CD14-positive monocyte (primary cell): ENCODE measurements at regions not wholly inside any gene's neighbourhood (a gene's known extent, or its start where the extent isn't known, plus 50 kb on each side); places are given as distances from the start of the nearest gene placed in this dataset.

Experiments used
- DNase-seq, 3 donors: peaks; one replicate each; pipeline ENCODE4 v3.0.0-alpha.2; 2011 to 2022
- H2AFZ ChIP-seq: 2 replicates; pipeline ENCODE4 v1.6.0; 2012; ENCODE audit warnings: mild to moderate bottlenecking, low read depth, low read length, inconsistent platforms; ENCODE audit not compliant: insufficient read depth, poor library complexity, severe bottlenecking
- H3K27ac ChIP-seq, 2 donors: 1 replicate in 1 of 2; 2 replicates in 1 of 2; pipeline ENCODE4 v1.5.1; 2012 to 2013; ENCODE audit warnings: low read length in 2 of 2, control low read depth in 1 of 2, inconsistent platforms in 1 of 2, low read depth in 1 of 2, mild to moderate bottlenecking in 1 of 2
- H3K27me3 ChIP-seq, 2 donors: one replicate each; pipeline versions ENCODE4 v1.6.0 to v1.6.1; 2011 to 2013; ENCODE audit warnings: low read length in 2 of 2; ENCODE audit not compliant: control insufficient read depth in 2 of 2, insufficient read depth in 2 of 2
- H3K36me3 ChIP-seq, 2 donors: replicated peaks in 1 of 2; 1 replicate in 1 of 2; 2 replicates in 1 of 2; pipeline versions ENCODE4 v1.5.1 to v1.6.1; 2012 to 2013; ENCODE audit warnings: low read length in 2 of 2, control low read depth in 1 of 2, inconsistent platforms in 1 of 2, mild to moderate bottlenecking in 1 of 2; ENCODE audit not compliant: insufficient read depth in 2 of 2, control insufficient read depth in 1 of 2
- H3K4me1 ChIP-seq, 2 donors: 1 replicate in 1 of 2; 2 replicates in 1 of 2; pipeline versions ENCODE4 v1.5.1 to v1.6.1; 2012 to 2013; ENCODE audit warnings: low read length in 2 of 2, control low read depth in 1 of 2, inconsistent platforms in 1 of 2, mild to moderate bottlenecking in 1 of 2, moderate library complexity in 1 of 2; ENCODE audit not compliant: insufficient read depth in 2 of 2, control insufficient read depth in 1 of 2
- H3K4me2 ChIP-seq: replicated peaks from 2 replicates; pipeline ENCODE3; 2012; ENCODE audit warnings: low read length, moderate library complexity, mild to moderate bottlenecking; ENCODE audit not compliant: poor library complexity, severe bottlenecking; ENCODE audit errors: extremely low read depth
- H3K4me3 ChIP-seq, 3 experiments: fragments of 200-600 bp in 1 of 3; sonication (generic) in 1 of 3; replicated peaks in 1 of 3; 1 replicate in 2 of 3; 2 replicates in 1 of 3; pipeline ENCODE4 v1.5.1; 2011 to 2013; ENCODE audit warnings: low read length in 3 of 3, mild to moderate bottlenecking in 3 of 3, control low read depth in 2 of 3, low read depth in 2 of 3, inconsistent platforms in 1 of 3, moderate library complexity in 1 of 3
- H3K79me2 ChIP-seq: 2 replicates; pipeline ENCODE4 v1.6.0; 2012; ENCODE audit warnings: mild to moderate bottlenecking, control low read depth, inconsistent platforms, low read length, moderate library complexity; ENCODE audit not compliant: insufficient read depth
- H3K9ac ChIP-seq: 2 replicates; pipeline ENCODE4 v1.6.0; 2017; ENCODE audit warnings: low read length, mild to moderate bottlenecking; ENCODE audit not compliant: insufficient read depth, poor library complexity, severe bottlenecking
- H3K9me3 ChIP-seq, 2 donors: replicated peaks in 1 of 2; 1 replicate in 1 of 2; 2 replicates in 1 of 2; pipeline versions ENCODE4 v1.5.1 to v1.6.1; 2012 to 2013; ENCODE audit warnings: low read length in 2 of 2, control low read depth in 1 of 2; ENCODE audit not compliant: control insufficient read depth in 1 of 2, insufficient read depth in 1 of 2
- H4K20me1 ChIP-seq: 2 replicates; pipeline ENCODE4 v1.6.0; 2012; ENCODE audit warnings: mild to moderate bottlenecking, low read length, control low read depth, moderate library complexity; ENCODE audit not compliant: insufficient read depth
- H3K27ac Mint-ChIP-seq, 7 donors: one replicate each; pipeline ENCODE4 v1.8.0; 2020; ENCODE audit warnings: mild to moderate bottlenecking in 7 of 7, mixed read lengths in 7 of 7, moderate library complexity in 6 of 7, inconsistent platforms in 2 of 7
- H3K27me3 Mint-ChIP-seq, 3 donors: one replicate each; pipeline ENCODE4 v1.8.0; 2021 to 2022; ENCODE audit warnings: low read depth in 3 of 3, mild to moderate bottlenecking in 3 of 3, mixed read lengths in 3 of 3, moderate library complexity in 3 of 3, inconsistent platforms in 1 of 3
- H3K36me3 Mint-ChIP-seq, 2 donors: one replicate each; pipeline ENCODE4 v1.8.0; 2020; ENCODE audit warnings: mixed read lengths in 2 of 2, inconsistent platforms in 1 of 2, mild to moderate bottlenecking in 1 of 2
- H3K4me1 Mint-ChIP-seq: one replicate; pipeline ENCODE4 v1.8.0; 2020; ENCODE audit warnings: mild to moderate bottlenecking, mixed read lengths
- H3K4me3 Mint-ChIP-seq, 2 donors: one replicate each; pipeline ENCODE4 v1.8.0; 2020; ENCODE audit warnings: mild to moderate bottlenecking in 2 of 2, mixed read lengths in 2 of 2, moderate library complexity in 1 of 2
- H3K9me3 Mint-ChIP-seq, 7 donors: one replicate each; pipeline ENCODE4 v1.8.0; 2020 to 2022; ENCODE audit warnings: mixed read lengths in 7 of 7, mild to moderate bottlenecking in 6 of 7, moderate library complexity in 6 of 7, inconsistent platforms in 2 of 7
- CTCF ChIP-seq: fragments of 200-600 bp; IDR thresholded peaks from one replicate; pipeline ENCODE4 v1.8.0; 2022; ENCODE audit warnings: antibody characterized with exemption, mild to moderate bottlenecking
- WGBS: methylation state at CpG from one replicate; pipeline ENCODE4 v1.1.5; 2013; ENCODE audit warnings: missing lambda C conversion rate; ENCODE audit not compliant: insufficient coverage; 5-methylcytosine and 5-hydroxymethylcytosine counted together
- intact Hi-C, 2 donors: fragments of 100-400 bp; cut with micrococcal nuclease; formaldehyde crosslinking; loops; one replicate each; pipeline versions ENCODE4 v1.15.0 to v1.15.1; 2023

GRCh38 chr5:74235552-74235951 lies 405.0 kb downstream of the ENC1 start:
- H3K36me3 ChIP-seq: no peaks in the 10 kb centered on the region
- H2AFZ ChIP-seq: no peak overlapping the region
- H3K27ac ChIP-seq: no peak overlapping the region
- intact Hi-C loops: no loop called here
- Mint-ChIP-seq H3K4me3 (no peak overlapping the region), H3K9me3 (peaks cover 0 to 5% (median 0%) of the 10 kb centered on the region in 7 donors), H3K36me3 (peaks cover 0 to 4% of the 10 kb centered on the region in 2 donors), H3K27me3 (peaks cover 0 to 2% (median 2%) of the 10 kb centered on the region in 3 donors), H3K27ac (no peak overlapping the region), H3K4me1 (peaks cover 37% of the 10 kb centered on the region)
- H3K79me2 ChIP-seq: no peaks in the 10 kb centered on the region
- H3K4me3 ChIP-seq: no peak overlapping the region
- H3K9ac ChIP-seq: no peak overlapping the region
- no peaks in the 10 kb centered on the region for H3K27me3 ChIP-seq
- H3K4me1 ChIP-seq: peaks cover 31 to 35% of the 10 kb centered on the region in 2 donors
- no peak overlapping the region for H3K4me2 ChIP-seq
- H4K20me1 ChIP-seq: no peaks in the 10 kb centered on the region
- no peaks in the 10 kb centered on the region for H3K9me3 ChIP-seq
- no peak for DNase-seq
- no peak for TF ChIP-seq CTCF

GRCh38 chr5:74233571-74233970 lies 407.0 kb downstream of the ENC1 start:
- Mint-ChIP-seq H3K9me3 (peaks cover 0 to 6% (median 2%) of the 10 kb centered on the region in 7 donors), H3K4me3 (no peak overlapping the region), H3K36me3 (no peaks in the 10 kb centered on the region), H3K27me3 (peaks cover 2 to 4% (median 2%) of the 10 kb centered on the region in 3 donors), H3K4me1 (peaks cover 17% of the 10 kb centered on the region), H3K27ac (no peak overlapping the region)
- Histone ChIP-seq H4K20me1 (no peaks in the 10 kb centered on the region), H3K9ac (no peak overlapping the region), H3K9me3 (no peaks in the 10 kb centered on the region), H3K27ac (no peak overlapping the region), H3K36me3 (no peaks in the 10 kb centered on the region), H3K4me2 (no peak overlapping the region), H3K79me2 (no peaks in the 10 kb centered on the region), H3K27me3 (no peaks in the 10 kb centered on the region), H3K4me1 (peaks cover 12 to 16% of the 10 kb centered on the region in 2 donors), H2AFZ (no peak overlapping the region), H3K4me3 (no peak overlapping the region)
- intact Hi-C loops: no loop called here
- no peak for DNase-seq
- TF ChIP-seq CTCF: no peak
- WGBS: 83% methylated on average over 1 of the region's 1 CpG
